Activated CD8-positive, alpha-beta memory T cell treated with anti-CD3 and anti-CD28 coated beads for 24 hours (primary cell): ENCODE measurements at regions not wholly inside any gene's neighbourhood (a gene's known extent, or its start where the extent isn't known, plus 50 kb on each side); places are given as distances from the start of the nearest gene placed in this dataset.
"Not testable (repeated sequence)": the region's sequence is repeated elsewhere in the genome, so short reads cannot be mapped to it uniquely, and the experiment has no call there.

Source experiments
- DNase-seq: peaks from one replicate; pipeline ENCODE4 v3.0.0-alpha.2; 2020

GRCh38 chr1:149635290-149635899 is 51.7 kb downstream of the PPIAL4C start:
- not testable (repeated sequence) for DNase-seq

- peak; percentile 97 for DNase-seq
Observed at GRCh38 chr1:149636286-149637122, 52.9 kb downstream of the PPIAL4C start.

- not testable (repeated sequence) for DNase-seq
Observed at GRCh38 chr1:149638481-149638880, 54.8 kb downstream of the PPIAL4C start.

- DNase-seq = not testable (repeated sequence)
Observed at GRCh38 chr1:149638901-149639658, 55.4 kb downstream of the PPIAL4C start.

GRCh38 chr1:149641179-149641578 is 57.5 kb downstream of the PPIAL4C start:
- DNase-seq = not testable (repeated sequence)

- DNase-seq = not testable (repeated sequence)
Observed at GRCh38 chr1:149644818-149645217, 61.2 kb downstream of the PPIAL4C start.

GRCh38 chr1:149646360-149647017 is 62.8 kb downstream of the PPIAL4C start:
- DNase-seq = peak; percentile 76

- DNase-seq = peak; percentile 61
Observed at GRCh38 chr1:149647018-149647373, 63.3 kb downstream of the PPIAL4C start.

- DNase-seq = not testable (repeated sequence)
Observed at GRCh38 chr1:149657750-149658149, 74.1 kb downstream of the PPIAL4C start.

- not testable (repeated sequence) for DNase-seq
Observed at GRCh38 chr1:149658175-149658574, 74.5 kb downstream of the PPIAL4C start.

- not testable (repeated sequence) for DNase-seq
Observed at GRCh38 chr1:149664624-149665023, 81.0 kb downstream of the PPIAL4C start.

- DNase-seq = not testable (repeated sequence)
Observed at GRCh38 chr1:149665033-149665432, 81.4 kb downstream of the PPIAL4C start.

GRCh38 chr1:149665528-149665927 is 81.9 kb downstream of the PPIAL4C start:
- DNase-seq = not testable (repeated sequence)

- not testable (repeated sequence) for DNase-seq
Observed at GRCh38 chr1:149673231-149673909, 89.7 kb downstream of the PPIAL4C start.

- DNase-seq = not testable (repeated sequence)
Observed at GRCh38 chr1:149674921-149675320, 91.3 kb downstream of the PPIAL4C start.

GRCh38 chr1:149677359-149677758 is 93.7 kb downstream of the PPIAL4C start:
- DNase-seq = not testable (repeated sequence)

- DNase-seq = not testable (repeated sequence)
Observed at GRCh38 chr1:149686593-149687238, 95.8 kb upstream of the FCGR1A start.

- not testable (repeated sequence) for DNase-seq
Observed at GRCh38 chr1:149691399-149691798, 91.1 kb upstream of the FCGR1A start.

GRCh38 chr1:149692804-149693539 is 89.5 kb upstream of the FCGR1A start:
- DNase-seq = peak; percentile 64

- DNase-seq = not testable (repeated sequence)
Observed at GRCh38 chr1:149695066-149695465, 87.4 kb upstream of the FCGR1A start.

GRCh38 chr1:149700220-149700619 is 82.3 kb upstream of the FCGR1A start:
- not testable (repeated sequence) for DNase-seq
